GM19351 (cell line): ENCODE measurements at regions not wholly inside any gene's neighbourhood (a gene's known extent, or its start where the extent isn't known, plus 50 kb on each side); places are given as distances from the start of the nearest gene placed in this dataset.

ENCODE experiments used
- ATAC-seq: cut with Tn5 transposase; IDR thresholded peaks from one replicate; pipeline ENCODE4 v1.9.1; 2021; ENCODE audit warnings: mild to moderate bottlenecking, moderate library complexity; ENCODE audit not compliant: unreplicated experiment

DNA sequence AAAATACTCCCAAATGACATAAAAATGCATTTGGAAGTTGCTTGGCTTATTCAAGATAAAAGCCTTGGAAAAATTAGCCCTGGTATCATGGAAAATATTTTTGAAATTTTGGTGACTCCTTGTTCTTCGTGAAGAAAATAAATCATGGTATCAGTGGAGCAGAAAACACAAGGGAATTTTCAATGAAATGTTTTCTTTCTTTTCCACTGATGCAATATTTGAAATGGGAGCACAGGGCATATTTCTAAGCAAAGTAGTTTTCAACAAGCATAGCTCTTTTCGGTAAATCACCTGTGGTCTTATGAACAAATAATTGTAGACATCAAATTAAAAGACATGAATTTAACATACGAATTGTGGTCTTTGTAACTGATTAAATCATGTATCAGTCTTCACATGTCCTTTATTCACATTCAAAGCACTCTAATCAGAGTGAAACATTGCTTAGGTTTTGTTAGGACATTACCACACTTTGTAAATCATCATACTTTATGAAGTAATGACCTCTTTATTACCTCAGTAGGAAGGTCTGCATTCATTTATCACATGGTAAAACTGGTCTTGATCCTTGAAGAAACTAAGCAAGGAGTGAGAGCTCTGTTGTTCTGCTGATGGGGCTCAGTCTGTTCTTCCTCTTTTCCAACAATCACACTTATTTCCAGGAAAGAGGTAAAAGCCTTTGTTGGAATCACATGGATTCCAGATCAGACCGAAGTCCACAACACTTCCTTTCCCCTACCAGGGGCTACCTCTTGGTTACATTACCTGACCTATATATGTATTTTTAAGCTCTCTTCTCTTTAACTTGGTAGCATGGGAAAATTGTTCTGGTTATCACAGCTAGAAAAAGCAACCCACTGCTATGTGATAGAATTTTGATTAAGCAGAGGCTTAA, 413.5 kb upstream of the THBS1 start:
- no peak for ATAC-seq

DNA sequence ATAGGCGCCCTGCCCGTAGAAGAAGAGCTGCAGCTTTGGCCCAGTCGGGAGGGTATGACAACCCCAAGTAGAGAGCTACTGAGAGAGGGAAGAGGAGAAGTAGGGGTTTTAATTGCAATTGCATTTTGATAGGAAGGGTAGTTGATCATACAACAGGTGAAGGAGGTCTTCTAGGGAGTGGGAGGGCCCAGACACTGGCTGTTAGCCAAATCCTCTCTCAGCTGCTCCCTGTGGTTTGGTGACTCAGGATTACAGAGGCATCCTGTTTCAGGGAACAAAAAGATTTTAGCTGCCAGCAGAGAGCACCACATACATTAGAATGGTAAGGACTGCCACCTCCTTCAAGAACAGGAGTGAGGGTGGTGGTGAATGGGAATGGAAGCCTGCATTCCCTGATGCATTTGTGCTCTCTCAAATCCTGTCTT, 408.9 kb upstream of the THBS1 start:
- no peak for ATAC-seq

DNA sequence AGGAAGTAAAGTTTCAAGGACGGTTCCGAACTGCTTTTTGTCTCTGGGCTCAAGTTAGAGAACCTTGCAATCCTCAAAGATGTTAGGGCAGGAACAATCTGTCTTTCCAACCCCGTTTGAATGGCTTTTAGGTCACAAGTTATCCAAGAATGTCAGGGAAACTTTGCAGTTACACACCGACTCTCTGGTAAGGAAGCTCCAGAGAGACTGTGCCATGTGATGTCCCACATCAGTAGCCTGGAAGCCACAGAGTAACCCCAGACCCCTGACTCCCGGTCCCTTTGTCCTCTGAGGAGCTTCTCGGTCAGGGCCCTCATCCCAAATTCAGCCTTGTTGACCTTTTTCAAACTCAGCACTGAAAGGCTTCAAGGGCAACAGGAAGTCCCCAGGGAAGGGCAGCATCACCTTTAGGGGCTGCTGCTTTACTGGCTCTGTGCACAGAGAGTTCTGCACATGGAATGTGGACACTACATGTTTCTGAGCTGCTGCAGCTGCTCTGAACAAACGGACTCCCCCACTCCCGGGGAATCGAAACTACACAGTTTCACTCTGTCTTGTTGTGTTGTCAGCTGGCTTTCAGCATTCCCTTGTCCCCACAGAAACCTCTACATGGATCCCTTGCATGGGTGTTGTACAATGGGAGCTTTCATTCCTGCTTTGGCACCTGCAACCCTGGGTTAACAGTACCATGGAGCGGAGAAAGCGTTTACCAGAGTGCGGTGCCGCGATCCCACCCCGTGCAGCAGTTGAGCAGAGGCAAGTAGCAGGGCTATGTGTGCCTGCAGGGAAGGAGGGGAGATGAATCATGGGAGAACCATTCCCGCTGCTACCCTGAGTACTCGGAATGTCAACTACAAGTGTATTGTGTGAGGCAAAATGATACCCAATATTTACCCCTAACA, 408.2 kb upstream of the THBS1 start:
- no peak for ATAC-seq

DNA sequence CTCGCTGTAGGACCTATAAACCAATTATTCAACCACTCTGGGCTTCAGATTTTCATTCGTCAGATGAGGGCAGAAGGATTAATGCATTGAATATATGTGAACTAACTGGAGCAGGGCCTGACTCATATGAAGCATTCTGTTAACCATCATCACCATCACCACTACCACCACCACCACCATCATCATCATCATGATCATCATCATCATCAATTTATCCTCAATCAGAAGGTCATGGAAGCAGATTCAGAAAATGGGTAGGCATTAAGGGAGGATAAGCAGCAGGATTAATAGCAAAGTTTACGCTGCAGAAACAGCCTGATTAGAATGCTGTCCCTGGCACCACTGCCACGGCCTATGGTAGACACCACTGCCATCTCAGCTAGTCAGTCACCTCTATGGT, 407.5 kb upstream of the THBS1 start:
- ATAC-seq = no peak

DNA sequence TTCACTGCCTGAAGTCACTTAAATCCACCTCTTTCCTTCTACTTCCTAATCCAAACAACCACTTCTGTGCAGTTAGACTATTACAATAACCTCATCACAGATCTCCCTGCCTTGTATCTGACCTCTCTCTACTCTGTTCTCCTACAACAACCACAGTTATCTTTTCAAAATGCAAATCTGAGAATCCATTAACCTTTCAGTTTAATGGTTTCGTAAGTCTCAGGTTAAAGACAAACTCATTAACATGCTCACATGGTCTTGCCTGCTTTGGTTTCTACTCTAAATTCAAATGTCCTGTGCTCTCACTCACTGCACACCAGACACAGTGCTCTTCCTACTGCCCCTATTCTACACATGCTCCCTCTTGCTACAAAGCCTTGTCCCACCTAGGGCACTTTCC, 406.5 kb upstream of the THBS1 start:
- no peak for ATAC-seq

DNA sequence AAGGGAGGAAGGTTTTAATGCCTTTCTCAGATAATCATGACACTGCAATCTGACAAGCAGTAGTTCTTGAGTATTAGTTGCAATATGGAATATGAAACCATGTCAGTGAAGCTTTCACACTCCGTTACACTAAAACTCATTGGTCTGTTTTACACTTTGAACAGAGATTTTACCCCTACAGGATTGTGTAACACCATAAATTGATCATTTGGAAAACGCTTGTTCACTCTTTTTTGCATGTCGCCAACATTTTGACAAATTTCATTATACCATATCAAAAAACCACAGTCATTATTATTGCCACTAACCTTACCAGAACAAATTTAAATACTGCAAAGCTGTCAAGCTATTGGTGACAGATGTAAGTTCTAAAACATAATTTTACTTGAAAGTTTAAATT, 404.8 kb upstream of the THBS1 start:
- ATAC-seq = no peak

DNA sequence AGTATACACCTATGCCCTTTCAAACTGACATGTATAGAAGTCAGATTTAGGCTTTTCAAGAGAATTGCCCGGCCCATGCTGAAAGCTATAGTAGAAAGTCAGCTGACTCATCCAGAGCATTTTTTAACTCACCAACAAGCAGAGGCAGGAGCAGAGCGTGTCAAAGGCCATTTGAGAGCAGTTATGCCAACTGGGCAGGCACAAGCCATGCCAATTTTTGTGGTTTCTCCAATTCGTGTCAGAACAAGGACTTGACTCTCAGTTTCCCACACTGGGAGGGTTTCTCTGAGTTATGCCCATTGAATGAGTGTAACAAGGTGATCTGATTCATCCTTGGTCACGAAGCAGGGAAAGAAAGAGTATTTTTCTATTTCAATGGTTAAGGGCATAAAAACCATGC, 403.3 kb upstream of the THBS1 start:
- ATAC-seq = no peak

DNA sequence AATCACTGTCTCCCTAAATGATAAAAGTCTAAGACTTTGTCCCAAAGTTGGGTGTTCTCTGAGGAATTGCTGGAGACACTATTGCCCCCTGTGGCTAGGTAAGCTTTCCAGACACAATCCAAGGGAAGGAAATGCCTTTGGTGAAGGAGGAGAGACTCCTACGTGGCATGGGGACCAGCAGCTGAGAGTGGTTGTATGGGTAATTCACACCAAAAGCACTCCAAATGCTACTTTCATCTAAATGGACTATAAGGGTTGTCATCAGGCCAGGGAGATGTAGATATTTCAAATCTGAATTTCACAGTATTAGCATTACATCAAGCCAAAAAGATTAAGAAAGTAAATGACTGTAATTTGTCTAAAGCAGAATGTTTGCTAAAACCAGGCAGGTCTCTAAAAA, 400.8 kb upstream of the THBS1 start:
- ATAC-seq = no peak

DNA sequence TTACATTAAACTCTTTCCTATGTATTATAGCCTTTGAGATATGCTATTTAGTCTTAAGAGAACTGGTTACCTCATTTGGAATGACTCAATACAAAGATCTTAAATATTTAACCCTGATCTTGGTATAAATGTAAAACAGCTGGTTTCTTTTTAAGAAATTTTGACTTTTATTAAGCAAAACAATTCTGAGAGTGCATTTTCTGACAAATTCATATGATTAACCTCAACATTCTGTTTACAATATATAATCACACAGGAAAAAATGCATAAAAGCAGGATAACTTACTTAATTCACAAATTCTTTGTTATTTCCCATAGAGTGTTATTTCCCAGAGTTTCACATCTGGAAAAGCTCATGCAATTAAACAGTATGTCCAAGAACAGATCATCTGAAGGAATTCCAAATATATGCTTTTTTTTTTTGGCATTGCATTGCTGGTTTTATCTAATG, 400.4 kb upstream of the THBS1 start:
- ATAC-seq = no peak

DNA sequence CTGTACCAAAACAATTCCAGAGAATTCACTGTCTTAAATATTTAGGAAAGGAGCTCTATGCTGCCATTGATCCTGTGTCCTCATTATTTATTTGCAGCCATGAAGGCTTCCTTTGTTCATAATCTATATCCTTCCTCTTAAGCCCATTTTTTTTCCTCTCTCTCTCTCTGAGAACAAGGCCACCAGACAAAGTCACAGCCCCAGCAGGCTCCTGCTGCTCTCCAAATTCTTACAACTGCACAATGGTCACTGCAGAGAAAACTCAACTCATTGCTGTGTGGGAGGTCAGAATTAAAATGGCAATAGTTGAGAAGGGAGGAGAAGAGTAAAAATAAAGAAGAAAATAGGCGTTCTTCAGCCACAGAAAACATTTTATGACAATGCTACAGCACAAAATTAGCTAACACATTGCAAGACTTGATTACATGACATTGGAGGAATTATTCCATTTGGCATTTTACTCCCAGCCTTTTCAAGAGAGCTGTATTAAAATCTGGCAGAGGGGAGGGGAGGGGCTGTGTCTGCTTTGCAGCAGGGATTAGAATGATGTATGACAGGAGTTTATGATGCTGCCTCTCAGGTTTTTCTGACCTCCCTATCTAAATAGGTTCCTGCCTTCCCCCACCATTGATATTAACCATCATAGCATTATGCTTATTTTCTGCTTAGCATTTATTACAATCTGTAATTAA, 399.7 kb upstream of the THBS1 start:
- ATAC-seq = no peak

DNA sequence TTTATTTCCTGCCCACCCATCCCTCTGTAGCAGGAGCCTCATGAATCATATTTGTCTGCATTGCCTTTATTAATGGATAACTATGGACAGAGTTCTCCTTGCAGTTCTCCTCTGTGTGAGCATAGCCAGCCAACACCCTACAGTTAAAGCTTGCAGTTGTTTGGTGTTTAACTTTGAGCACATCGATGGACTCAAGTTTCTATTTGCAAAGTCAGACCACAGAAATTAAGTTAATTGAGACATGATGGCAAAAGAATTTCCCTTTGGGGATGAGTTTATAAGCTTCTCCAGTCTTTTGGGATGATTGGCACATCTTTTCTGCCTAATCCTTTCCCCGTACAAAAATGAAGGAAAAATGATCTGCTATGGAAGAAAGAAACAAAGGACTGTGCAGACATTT, 398.9 kb upstream of the THBS1 start:
- ATAC-seq = no peak

DNA sequence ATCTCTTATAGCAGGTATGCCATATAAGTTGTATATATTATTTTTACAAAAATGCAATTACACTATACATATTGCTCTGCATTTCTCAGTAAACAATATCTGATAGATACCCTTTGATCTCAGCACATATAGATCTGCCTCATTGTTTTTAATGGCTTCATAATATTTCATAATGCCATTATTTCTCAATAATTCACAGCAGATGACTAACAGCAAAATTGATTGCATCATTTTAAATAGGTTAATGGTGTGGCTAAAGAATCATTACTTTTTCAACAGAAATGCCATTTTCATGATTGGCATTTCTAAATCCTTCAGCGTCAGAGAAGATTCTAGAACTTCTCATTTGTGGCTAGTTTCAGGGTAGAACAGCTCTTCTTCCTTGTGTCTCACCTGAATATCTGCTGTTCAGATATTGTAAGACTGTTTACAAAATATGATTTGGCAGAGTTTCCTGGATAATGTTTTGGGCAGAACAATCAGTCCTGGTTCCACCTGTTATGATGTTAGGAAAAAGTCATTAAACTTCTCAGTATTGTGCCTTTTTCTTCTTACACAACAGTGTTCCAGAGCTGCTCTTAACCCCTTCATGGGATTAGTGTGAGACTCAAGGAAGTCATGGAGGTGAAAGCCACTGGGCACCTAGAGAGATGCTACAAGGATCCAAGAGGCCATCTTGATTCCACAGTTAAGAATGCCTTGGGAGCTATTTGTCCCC, 397.6 kb upstream of the THBS1 start:
- no peak for ATAC-seq

DNA sequence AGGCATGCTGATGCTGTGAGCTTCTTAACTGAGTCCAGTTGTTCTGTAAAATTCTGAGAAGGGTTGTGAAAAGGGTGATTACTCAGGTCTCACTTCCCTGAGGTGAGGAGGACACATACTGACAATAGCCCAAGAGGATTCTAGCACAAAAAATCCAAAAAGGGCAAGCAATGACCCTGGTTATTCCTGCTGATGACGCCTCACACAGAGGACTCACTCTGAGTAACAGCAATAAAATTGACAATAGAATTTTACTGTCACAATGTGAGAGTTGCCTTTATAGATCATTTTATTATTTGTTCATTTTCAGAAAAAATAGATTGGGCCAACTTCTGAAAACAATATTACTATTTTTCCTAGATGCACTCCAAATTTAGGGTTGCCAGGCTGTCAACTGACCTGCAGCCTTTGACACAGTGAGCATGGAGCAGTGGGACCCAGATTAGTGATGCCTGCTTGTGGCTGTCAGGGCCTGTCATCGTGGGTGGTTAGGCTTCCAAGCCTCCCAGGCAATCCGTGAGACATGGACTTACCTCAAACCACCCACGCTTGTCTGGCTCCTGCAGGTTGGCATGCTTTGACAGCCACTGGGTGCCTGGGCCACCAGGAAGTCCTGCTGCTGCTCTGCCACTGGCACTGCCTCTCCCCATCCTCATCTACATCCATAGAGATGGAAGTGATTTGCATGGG, 396.0 kb upstream of the THBS1 start:
- ATAC-seq = no peak

DNA sequence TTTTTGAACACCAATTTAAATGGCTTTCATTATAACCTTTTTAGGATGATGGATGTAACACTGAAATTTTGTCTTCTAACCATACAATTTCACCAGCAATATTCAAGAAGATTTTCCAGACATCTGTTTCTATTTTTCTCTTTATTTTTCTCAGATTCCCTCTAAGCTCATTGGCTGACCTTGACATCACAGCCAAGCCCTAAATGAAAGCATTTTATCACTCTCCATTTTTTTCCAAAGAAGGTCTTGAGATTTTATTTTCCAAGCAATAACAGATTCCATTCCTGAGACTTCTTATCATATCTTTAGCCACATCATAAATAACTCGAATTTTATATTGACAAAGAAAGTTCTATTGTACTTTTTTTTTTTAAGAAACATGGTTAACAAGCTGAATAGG, 392.6 kb upstream of the THBS1 start:
- no peak for ATAC-seq

DNA sequence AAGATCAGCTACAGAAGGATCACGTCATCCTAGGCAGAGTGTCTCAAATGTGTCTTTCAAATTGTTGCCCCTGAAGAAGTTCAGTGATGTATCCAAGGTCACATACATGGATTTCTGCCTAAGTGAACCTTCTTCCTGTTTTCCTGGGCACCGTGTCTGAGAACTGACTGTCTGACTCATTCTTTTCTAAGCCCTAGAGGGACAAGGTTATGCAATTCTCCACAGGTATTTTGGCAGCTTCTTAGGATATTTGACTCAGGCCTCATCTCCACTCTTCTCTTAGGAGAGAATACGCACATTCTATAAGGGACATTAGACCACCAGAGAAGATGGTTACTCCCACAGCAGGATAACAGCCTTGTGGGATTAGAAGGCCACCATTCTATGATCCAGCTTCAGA, 391.9 kb upstream of the THBS1 start:
- ATAC-seq = no peak

DNA sequence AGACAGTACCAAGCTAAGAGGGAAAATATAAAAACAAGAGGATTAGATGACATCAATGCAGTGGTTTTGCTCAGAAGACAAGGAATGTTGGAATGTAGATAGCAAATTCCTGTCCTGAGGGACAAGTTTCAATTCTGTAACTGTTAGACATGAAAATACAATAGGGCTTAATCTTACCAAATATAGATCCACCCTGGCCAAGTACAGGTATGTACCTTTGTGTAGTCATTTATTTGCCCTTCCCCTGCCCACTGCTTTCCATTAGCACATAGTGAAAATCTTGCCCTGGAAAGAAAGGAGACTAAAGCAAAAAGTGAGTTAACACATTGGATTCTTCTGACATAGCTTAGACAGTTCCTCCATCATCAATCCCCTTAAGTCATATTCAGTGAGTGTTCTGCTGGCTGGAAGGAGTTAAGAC, 389.0 kb upstream of the THBS1 start:
- no peak for ATAC-seq

DNA sequence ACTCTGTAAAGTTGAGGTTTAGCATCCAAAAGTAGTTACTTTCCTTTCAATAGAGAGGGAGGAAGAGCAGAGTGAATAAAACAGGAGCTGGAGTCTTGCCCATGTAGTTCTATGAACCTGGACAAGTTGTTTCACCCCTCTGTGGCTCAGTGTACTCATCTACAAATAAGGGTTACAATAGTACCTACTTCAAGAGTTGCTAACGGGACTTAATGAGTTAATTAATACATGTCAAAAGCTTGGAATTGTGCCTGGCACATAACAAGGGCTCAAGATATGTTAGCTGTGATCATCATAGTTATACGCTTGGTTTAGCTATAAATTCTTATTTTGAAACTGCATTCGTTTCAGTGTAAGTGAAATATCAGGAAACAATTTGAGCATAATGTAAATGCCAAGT, 388.5 kb upstream of the THBS1 start:
- ATAC-seq = no peak

DNA sequence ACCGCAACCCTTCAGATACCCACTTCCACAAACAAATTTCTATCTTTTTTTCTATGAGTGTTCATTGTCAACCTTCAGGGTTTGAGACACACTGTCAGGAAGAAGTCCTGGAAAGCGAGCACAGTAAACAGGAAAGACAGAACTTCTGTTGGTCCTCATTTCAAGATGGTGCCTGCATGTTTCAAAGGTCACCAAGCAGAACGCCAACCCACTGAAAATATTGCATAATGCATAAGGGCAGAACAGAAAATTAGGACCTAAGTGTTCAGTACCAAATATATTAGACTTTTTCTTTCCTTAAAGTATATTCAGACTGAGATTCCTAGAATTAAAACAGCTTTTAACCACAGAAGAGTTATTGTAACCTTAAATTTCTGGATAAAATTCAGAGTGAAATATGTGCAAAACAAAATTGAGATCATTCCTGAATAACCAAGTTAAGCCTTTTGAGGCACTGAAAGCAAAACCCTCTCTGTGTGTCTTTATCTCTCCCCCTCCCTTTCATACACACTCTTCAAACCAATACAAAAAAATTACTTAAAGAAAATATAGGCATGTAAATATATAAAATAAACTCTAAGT, 387.8 kb upstream of the THBS1 start:
- ATAC-seq = no peak

DNA sequence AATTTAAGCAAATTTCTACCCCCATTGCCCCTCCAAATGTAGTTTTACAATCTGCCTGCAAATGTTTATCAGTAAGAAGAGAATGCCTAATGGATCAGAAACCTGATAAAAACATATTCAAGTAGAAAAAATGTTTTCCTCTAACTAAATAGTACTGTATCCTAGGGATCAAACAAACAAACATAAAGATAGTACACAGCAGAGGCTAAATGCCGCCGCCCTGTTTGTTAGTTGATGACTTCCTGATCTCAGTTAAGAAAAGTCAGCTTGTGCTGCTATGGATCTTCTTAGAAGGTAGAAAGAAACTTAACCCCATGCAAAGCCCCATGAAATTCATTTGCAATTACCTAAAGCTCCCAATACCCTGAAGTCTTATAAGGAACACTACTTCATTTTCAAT, 387.3 kb upstream of the THBS1 start:
- ATAC-seq = no peak
